ENCODE measurements at regions not wholly inside any gene's neighbourhood (a gene's known extent, or its start where the extent isn't known, plus 50 kb on each side); places are given as distances from the start of the nearest gene placed in this dataset.

GRCh38 chr9:117488659-117489058 is 73.8 kb upstream of the ASTN2 start:
- no peak for TF ChIP-seq SREBF2 (IDR thresholded peaks at IDR 0.05; ENCODE audit: low read length)
- no peak for TF ChIP-seq E2F4 (IDR thresholded peaks at IDR 0.05; ENCODE audit: low read depth, low read length)
